MM.1S (cell line): ENCODE measurements at regions not wholly inside any gene's neighbourhood (a gene's known extent, or its start where the extent isn't known, plus 50 kb on each side); places are given as distances from the start of the nearest gene placed in this dataset.

Experiments
- DNase-seq: peaks from one replicate; pipeline ENCODE4 v3.0.0-alpha.2; 2015
- H2AFZ ChIP-seq: fragments of 300-600 bp; sonication (generic); 2 replicates; pipeline ENCODE4 v1.6.0; 2016; ENCODE audit warnings: antibody characterized with exemption, low read length
- H3F3A ChIP-seq: fragments of 300-600 bp; sonication (generic); 2 replicates; pipeline ENCODE4 v1.6.1; 2016; ENCODE audit warnings: mild to moderate bottlenecking, antibody characterized with exemption, low read length, moderate library complexity, mixed read lengths; ENCODE audit not compliant: insufficient read depth
- H3K27ac ChIP-seq: fragments of 300-600 bp; sonication (generic); 2 replicates; pipeline ENCODE4 v1.5.1; 2016; ENCODE audit warnings: mild to moderate bottlenecking, low read length
- H3K27me3 ChIP-seq: fragments of 300-600 bp; sonication (generic); replicated peaks from 2 replicates; pipeline ENCODE4 v1.6.0; 2016; ENCODE audit warnings: low read length; ENCODE audit not compliant: insufficient read depth
- H3K36me3 ChIP-seq: fragments of 300-600 bp; sonication (generic); replicated peaks from 2 replicates; pipeline ENCODE4 v1.6.1; 2016; ENCODE audit warnings: mild to moderate bottlenecking, low read length, mixed read lengths; ENCODE audit not compliant: insufficient read depth
- H3K4me1 ChIP-seq: fragments of 300-600 bp; sonication (generic); 2 replicates; pipeline ENCODE4 v1.6.1; 2016; ENCODE audit warnings: low read length, mixed read lengths
- H3K4me2 ChIP-seq: fragments of 300-600 bp; sonication (generic); 2 replicates; pipeline ENCODE4 v1.6.0; 2016; ENCODE audit warnings: low read depth, low read length
- H3K4me3 ChIP-seq: fragments of 300-600 bp; sonication (generic); 2 replicates; pipeline ENCODE4 v1.5.1; 2016; ENCODE audit warnings: low read length, mixed read lengths
- H3K79me2 ChIP-seq: fragments of 300-600 bp; sonication (generic); 2 replicates; pipeline ENCODE4 v1.6.1; 2016; ENCODE audit warnings: mixed run types, low read length, mixed read lengths
- H3K9ac ChIP-seq: fragments of 300-600 bp; sonication (generic); 2 replicates; pipeline ENCODE4 v1.6.1; 2016; ENCODE audit warnings: low read length, mixed read lengths
- H3K9me2 ChIP-seq: fragments of 300-600 bp; sonication (generic); replicated peaks from 2 replicates; pipeline ENCODE4 v1.6.1; 2016; ENCODE audit warnings: mild to moderate bottlenecking, low read length, mixed read lengths; ENCODE audit not compliant: insufficient read depth
- H3K9me3 ChIP-seq: fragments of 300-600 bp; sonication (generic); replicated peaks from 2 replicates; pipeline ENCODE4 v1.6.1; 2016; ENCODE audit warnings: mild to moderate bottlenecking, low read length, mixed read lengths; ENCODE audit not compliant: insufficient read depth
- H4K20me1 ChIP-seq: fragments of 300-600 bp; sonication (generic); 2 replicates; pipeline ENCODE4 v1.6.1; 2016; ENCODE audit warnings: mild to moderate bottlenecking, low read length, moderate library complexity, mixed read lengths; ENCODE audit not compliant: insufficient read depth
- CTCF ChIP-seq: fragments of 300-600 bp; sonication (generic); IDR thresholded peaks from 2 replicates; pipeline ENCODE4 v1.5.1; 2016; ENCODE audit warnings: antibody characterized with exemption, low read length, mixed read lengths
- EZH2 ChIP-seq: fragments of 300-600 bp; sonication (generic); optimal IDR thresholded peaks from 2 replicates; pipeline ENCODE3; 2017; ENCODE audit warnings: low read depth, mild to moderate bottlenecking, antibody characterized with exemption, low read length, mixed read lengths
- EZH2phosphoT487 ChIP-seq: fragments of 300-600 bp; sonication (generic); IDR thresholded peaks from 2 replicates; pipeline ENCODE4 v1.6.1; 2018; ENCODE audit warnings: antibody characterized with exemption, low read length

GRCh38 chr18:42412896-42413295 lies 457.9 kb downstream of the PIK3C3 start:
- H3K36me3 ChIP-seq, result no peaks in the 10 kb centered on the region
- H3F3A ChIP-seq, result no peaks in the 10 kb centered on the region
- no peak overlapping the region for H2AFZ ChIP-seq
- no peak overlapping the region for H3K4me2 ChIP-seq
- no peaks in the 10 kb centered on the region for H3K27me3 ChIP-seq
- H3K4me3 ChIP-seq, result no peak overlapping the region
- H3K4me1 ChIP-seq, result no peaks in the 10 kb centered on the region
- no peaks in the 10 kb centered on the region for H3K9me2 ChIP-seq
- H4K20me1 ChIP-seq, result no peaks in the 10 kb centered on the region
- no peak overlapping the region for H3K9ac ChIP-seq
- no peak for DNase-seq
- H3K27ac ChIP-seq, result no peak overlapping the region
- TF ChIP-seq EZH2phosphoT487 (no peak), CTCF (no peak), EZH2 (no peak)
- H3K79me2 ChIP-seq, result no peaks in the 10 kb centered on the region
- H3K9me3 ChIP-seq, result no peaks in the 10 kb centered on the region

GRCh38 chr18:42413870-42414269 lies 458.8 kb downstream of the PIK3C3 start:
- Histone ChIP-seq H3K27ac (no peak overlapping the region), H3K36me3 (no peaks in the 10 kb centered on the region), H4K20me1 (no peaks in the 10 kb centered on the region), H3K9ac (no peak overlapping the region), H3K79me2 (no peaks in the 10 kb centered on the region), H2AFZ (no peak overlapping the region), H3K9me3 (no peaks in the 10 kb centered on the region), H3K4me1 (no peaks in the 10 kb centered on the region), H3K27me3 (no peaks in the 10 kb centered on the region), H3K4me3 (no peak overlapping the region), H3K4me2 (no peak overlapping the region), H3K9me2 (no peaks in the 10 kb centered on the region), H3F3A (no peaks in the 10 kb centered on the region)
- TF ChIP-seq CTCF (no peak), EZH2 (no peak), EZH2phosphoT487 (no peak)
- DNase-seq, result no peak

DNA sequence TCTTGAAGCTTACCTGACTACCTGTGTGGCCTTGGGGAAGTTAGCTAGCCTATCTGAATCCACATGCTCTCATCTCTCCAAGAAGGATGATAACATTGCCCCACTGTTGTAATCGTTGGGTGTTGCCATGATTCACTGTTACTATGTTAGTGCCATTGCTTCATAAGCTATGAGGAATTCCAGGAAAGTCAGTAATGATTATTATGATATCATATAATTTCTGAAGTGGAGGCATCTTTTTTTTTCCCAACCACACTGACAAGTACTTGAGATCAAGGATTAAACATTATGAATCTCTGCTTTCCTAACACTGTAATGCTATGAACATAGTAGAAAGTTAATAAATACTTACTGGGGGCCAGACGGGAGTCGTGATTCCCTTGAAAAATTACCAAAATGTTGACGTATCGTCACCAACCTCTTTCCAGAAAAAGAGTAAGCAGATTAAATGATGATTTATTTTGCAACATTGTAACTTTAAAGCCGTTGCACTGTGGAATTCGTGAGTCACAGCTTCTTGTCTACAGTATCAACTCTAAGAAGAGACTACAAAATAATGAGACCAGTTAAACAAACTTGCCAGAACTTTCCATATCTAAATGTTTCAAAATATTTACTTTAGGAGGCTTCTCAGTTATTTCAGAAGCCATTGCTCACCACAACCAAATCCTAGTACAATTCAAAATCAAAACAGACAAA lies 459.9 kb downstream of the PIK3C3 start:
- DNase-seq, result no peak
- no peaks in the 10 kb centered on the region for H3K36me3 ChIP-seq
- H3K4me3 ChIP-seq, result no peak overlapping the region
- no peaks in the 10 kb centered on the region for H3K79me2 ChIP-seq
- H4K20me1 ChIP-seq, result no peaks in the 10 kb centered on the region
- TF ChIP-seq EZH2 (no peak), CTCF (no peak), EZH2phosphoT487 (no peak)
- H3K27me3 ChIP-seq, result no peaks in the 10 kb centered on the region
- no peaks in the 10 kb centered on the region for H3F3A ChIP-seq
- H3K9ac ChIP-seq, result no peak overlapping the region
- H3K4me1 ChIP-seq, result no peaks in the 10 kb centered on the region
- no peak overlapping the region for H2AFZ ChIP-seq
- no peak overlapping the region for H3K27ac ChIP-seq
- H3K9me2 ChIP-seq, result no peaks in the 10 kb centered on the region
- H3K9me3 ChIP-seq, result no peaks in the 10 kb centered on the region
- no peak overlapping the region for H3K4me2 ChIP-seq
